NOMO-1 (cell line): ENCODE measurements at regions not wholly inside any gene's neighbourhood (a gene's known extent, or its start where the extent isn't known, plus 50 kb on each side); places are given as distances from the start of the nearest gene placed in this dataset.
"Not testable (repeated sequence)": the region's sequence is repeated elsewhere in the genome, so short reads cannot be mapped to it uniquely, and the experiment has no call there.

Experiments used
- DNase-seq, 2 experiments: peaks; one replicate each; lab custom pipeline; 2025; ENCODE audit not compliant: unreplicated experiment in 2 of 2; lab: John Stamatoyannopoulos, UW

DNA sequence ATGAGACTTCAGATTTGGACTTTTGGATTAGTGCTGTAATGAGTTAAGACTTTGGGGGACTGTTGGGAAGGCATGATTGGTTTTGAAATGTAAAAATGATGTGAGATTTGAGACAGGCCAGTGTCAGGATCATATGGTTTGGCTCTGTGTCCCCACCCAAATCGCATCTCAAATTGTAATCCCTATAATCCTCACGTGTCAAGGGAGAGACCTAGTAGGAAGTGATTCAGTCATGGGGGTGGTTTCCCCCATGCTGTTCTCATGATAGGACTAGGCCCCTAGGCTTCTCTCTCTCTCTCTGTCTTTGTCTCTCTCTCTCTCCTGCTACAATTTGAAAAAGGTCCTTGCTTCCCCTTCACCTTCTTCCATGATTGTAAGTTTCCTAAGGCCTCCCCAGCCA lies 473.3 kb upstream of the CD180 start:
- no peak for DNase-seq

DNA sequence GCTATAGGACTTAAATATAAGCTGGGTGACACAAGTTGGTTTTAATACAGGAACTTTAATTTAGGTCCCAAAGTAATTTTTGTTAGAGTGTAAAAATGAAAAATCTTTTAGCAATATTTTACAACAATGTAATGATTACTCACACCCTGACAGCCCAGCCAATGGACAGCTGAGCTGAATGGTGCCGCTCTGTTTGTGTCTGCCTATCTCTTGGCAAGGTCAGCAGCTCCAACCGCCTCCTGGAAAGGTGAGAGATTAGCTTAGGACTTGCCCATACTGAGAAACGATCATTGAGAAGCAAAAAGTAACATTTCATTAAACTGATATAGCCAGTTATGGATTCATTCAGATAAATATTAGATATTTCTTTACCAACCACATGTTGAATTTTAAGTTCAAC lies 463.6 kb upstream of the CD180 start:
- DNase-seq = no peak

DNA sequence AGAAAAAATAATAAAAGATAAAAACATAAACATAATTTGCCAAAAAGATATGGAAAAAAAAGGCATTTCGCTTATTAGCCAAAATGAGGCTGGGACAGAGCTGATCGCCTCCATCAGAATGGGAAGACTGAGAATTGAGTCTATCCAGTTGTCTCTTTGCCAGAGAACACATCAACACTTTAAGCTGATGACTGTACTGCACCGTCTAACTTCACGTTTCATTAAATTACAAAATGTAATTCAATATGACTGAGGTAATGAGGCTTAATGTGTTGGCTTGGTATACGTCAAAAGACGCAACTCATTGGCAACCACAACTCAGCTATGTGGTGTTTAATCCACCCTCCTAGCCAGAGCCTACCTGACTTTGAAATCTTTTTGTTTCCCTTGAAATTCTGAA lies 462.7 kb upstream of the CD180 start:
- DNase-seq = no peak

DNA sequence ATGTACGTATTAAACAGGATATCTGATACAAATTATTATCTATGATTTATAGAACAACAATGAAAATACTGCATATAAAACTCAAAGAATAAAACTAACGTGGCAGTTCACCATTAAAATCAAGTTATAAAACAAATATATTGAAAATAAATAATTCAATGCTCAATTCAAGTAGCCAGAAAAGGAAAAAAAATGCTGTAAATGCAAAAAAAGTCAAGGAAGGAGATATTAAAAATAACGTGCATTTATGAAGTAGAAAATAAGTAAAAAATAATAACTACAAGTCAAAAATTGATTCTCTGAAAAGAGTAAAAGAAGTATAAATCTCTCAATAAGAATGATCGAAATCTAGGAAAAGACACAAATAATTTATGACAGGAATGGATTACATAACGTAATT lies 460.5 kb upstream of the CD180 start:
- no peak for DNase-seq

DNA sequence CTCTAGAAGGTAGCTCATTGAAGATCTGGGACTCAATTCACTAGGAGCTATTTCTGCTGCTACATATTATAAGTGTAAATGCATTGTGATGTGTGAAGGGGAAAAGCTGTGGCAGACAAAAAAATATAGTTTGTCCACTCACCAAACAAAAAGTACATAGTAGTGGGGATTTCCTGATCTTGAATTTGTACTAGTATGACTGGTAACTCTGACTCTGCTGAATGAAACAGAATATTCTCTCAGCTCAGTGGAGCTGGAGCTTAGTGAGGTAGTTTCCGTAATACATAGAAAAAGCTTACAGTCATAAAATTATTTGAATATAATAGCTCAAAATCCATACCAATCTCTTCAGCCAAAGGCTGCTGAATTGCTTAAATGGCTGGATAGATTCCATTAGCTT lies 455.6 kb upstream of the CD180 start:
- DNase-seq = no peak

DNA sequence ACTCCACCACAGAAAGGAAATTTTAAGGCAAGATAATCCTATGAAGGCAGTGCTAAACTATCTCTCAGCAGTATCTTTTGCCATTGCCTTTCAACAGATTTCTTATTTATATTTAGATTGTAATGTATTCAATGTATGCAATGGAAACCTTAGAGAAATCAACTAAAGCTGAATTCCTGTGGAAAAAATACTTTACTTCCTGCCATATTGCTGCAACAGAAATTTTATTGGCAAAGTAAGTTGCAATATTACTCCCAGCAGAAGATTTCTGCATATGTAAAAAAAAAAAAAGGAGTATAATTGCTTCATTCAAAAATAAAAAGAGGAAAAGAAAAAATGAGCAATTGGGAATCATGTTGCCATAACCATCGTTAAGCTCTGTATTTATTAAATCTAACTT lies 454.6 kb upstream of the CD180 start:
- no peak for DNase-seq

DNA sequence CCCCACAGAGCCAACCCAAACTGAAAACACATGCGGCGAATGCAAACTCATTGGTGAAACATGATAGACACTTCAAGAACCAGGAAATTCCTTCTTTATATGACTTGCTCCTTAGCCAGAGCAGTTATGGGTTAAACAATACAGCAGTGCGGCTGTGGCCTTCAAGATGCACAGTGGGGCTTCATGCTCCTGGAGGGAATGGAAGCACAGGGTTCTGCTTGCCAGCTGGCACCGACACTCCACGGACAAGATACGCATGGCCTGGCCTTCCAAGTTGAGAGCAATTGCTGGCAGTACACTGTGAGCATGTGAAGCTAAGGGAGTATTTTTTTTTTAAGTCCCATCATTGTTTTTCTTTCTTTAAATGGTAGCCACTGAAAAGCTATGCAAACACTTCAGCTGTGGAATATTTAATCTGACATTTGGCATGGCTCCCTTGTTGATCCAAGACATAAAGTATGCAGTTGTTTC lies 451.6 kb upstream of the CD180 start:
- no peak for DNase-seq

DNA sequence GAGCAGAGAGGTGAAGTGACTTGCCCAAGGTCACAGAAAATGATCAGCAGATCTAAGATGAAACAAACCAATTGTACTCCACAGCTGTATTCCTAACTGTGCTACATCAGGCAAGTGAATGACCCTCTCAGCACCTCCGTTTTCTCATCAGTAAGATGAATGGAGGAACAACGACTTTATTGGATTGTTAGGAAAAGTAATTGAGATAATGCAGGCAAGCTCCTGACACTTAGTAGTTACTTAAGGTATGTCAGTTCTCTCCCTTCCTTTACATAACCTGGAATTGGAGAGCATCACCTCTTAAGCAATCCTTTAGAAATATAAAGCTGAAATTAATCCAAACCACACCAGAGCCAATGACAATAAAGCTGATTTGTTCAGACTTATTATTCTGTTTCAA lies 451.2 kb upstream of the CD180 start:
- DNase-seq = no peak

DNA sequence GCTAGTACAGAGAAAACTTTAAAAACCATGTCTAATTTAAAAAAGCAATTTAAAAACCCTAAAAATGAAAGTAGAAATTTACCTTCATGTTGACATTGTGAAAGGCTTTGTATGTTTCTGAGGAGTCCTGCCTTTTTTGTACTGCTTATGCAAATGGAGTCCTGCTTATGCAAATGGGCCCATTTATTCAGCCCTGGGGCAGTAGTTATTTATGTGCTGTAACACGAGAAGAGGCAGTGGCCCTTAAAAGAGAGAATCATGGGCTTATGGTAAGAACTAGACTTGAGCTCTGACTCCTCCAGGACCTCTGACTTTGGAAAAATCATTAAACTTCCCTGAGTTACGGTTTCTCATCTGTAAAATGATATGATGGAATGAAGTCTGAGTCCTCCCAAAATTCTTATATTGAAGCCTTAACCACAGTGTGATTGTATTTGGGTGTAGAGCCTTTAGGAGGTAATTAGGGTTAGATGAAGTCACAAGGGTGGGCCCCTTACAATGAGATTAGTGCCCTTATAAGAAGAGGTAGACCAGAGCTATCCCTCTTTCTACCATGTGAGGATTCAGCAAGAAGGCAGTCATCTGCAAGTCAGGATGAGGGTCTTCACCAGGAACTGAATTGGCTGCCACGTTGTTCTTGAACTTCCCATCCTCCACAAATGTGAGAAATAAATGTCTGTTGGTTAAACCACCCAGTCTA lies 447.8 kb upstream of the CD180 start:
- no peak for DNase-seq

DNA sequence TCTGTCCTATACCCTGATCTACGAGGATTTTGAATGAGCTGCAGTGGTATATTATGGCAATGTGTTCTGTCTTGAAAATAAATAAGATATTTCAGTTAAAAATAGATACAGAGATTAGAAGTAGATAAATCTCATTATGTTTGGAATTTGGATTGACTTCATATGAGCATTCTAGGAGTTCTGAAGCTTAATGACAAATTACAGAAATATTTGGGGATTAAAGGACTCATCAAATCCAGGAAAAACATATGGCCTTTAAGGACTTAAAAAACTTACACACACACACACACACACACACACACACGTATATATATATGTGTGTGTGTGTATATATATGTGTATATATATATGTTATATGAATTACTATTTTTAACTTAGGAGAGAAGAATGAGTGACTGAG lies 446.9 kb upstream of the CD180 start:
- no peak for DNase-seq

DNA sequence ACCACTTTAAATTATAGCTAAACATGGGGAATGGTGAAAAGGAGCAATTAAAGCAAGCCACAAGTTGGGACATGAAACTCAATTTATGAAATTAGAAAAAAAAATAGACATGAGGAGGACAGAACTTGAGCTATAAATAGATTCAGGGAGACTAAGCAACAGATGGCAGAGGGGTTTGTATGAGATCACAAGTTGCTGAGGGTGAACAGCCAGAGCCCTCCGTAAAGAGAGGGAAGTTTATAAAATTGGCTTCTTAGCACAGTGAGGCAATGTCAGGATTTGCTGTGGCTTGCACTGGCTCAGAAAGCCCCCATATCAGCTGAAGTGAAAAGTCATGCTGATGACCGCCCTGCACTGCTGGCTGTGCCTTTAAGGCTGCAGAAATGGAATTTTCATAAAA lies 443.4 kb upstream of the CD180 start:
- DNase-seq = peak; percentile 73 to 90

DNA sequence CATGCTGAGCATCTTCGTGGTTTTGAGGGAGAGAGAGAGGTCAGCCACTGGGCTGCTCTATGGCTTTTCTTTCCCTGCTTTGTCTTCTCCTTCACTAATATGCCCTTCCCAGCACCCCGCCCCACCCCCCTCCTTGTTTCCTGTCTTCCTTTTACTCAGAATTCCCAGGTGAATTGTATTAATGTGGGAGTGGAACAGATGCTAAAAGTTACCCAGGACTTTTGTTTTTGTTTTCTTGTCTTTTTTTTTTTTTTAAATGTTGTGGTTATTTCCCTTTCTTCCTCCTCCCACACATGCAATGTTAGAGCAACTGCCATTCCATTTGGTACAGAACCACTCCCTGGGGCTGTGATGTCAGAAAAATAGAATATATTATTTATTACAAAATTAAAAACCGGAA lies 442.7 kb upstream of the CD180 start:
- peak in 1 of 2 experiments; percentile 27 for DNase-seq

DNA sequence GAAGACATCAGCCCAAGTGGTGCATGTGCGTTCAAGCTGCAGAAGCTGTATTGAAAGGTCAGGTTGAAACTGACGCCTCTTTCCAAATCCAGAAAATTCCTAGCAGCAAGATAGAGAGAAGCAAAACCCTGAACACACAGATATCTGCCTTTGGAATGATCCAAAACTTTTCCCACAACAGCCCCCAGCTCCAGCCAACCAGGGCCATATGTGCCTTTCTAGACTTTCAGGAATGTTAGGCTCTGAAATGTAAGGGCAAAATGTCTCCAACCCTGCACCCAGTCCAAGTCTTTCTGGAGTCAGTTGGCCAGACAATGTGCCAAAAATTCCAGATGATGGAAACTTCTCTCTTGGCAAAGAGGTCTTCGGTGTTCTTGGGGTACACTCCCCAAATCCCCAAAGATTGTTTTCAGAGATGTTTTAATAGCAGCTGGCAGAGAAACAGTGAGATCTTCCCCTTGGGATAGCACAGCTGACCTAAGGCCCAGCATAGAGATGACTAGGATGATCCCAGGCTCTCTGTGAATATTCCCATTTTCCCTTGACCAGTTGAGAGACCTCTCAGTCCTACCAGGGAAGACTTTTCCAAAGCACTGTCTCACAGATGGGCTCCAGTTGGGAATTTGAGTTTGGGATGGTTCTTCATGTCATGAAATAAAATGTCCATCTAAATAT lies 440.4 kb upstream of the CD180 start:
- no peak for DNase-seq

DNA sequence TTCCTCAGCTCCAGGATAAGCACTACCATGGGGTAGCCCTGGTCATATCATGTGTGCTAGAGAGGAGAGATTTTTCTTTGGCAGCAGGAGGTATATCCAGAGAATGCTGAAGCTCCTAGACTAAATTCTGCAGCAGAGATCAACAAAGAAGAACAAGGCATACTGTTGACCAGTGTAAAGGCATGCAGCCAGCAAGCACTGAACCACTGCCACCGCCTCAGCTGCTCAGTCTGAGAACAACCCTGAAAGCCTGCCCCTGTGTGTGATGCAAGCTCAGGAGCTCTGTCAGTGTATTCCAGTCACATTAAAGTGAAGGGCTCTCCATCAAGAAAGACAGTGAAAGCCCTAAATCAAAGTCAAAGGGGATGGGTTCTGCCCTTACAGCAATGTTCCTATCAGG lies 439.5 kb upstream of the CD180 start:
- DNase-seq = no peak

DNA sequence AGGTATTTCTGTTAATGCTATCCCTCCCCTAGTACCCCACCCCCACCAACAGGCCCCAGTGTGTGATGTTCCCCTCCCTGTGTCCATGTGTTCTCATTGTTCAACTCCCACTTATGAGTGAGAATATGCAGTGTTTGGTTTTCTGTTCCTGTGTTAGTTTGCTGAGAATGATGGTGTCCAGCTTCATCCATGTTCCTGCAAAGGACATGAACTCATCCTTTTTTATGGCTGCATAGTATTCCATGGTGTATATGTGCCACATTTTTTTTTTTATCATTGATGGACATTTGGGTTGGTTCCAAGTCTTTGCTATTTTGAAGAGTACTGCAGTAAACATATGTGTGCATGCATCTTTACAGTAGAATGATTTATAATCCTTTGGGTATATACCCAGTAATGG lies 430.5 kb upstream of the CD180 start:
- DNase-seq = not testable (repeated sequence)

DNA sequence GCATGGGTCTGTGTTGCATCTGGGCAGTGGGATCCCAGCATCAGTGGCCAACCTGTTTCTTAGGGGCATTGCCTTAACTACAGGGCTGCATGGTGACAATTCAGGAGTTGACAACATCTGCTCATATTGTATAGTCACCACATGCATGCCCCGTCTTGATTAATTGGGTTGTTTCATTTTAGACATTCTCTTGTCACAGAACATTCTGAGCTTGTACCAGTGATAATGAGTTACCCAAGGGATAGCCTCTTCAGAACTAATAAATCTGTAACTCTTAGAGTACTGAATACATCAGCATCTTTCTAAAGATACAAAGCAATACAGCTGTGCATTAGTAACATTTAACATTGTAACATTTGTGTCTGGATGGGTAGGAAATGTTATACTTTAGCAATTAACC lies 426.5 kb upstream of the CD180 start:
- no peak for DNase-seq

DNA sequence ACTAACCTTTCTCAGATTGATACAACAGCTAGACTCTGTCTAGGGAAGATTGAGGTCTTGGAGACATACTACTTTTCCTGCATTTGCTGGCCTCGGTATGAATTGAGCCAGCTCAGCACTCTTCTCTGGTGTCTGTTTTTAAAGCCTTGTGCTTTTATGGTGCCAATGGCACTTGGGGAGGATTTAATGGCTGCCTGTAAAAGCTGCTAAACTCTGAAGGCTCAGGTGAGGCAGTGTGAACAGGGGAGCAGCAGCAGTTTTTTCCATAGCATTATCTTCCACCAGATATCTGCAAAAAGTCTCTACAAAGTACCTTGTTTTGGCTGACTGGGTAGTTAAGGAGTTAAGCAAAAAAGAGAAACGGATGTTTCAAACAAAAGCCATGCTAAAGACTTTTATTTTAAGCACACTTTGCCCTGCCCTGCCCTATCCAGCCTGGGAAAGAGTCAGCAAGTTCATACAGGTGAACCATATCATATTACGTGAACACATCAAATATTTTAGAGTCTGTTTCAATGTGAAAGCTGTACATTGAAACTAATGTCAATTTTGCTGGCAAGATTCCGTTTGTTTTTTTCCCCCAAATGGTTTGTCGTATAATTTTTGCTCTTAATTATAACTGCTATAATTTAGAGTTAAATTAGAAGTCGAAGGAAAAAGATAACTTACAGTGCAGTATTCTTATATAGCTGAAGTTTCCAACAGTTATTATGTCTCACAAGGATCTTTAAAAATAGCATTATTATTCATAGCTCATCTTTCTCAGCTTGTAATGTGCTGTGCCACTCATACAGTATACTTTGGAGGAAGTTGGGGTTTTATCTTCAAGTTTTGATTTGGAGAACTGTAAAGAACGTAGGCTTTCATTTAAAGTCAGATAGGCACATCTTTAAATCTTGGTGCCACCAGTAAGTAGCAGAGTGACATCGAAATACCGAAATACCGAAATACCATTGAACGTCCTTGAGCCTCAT lies 424.1 kb upstream of the CD180 start:
- DNase-seq = peak; percentile 5 to 49

DNA sequence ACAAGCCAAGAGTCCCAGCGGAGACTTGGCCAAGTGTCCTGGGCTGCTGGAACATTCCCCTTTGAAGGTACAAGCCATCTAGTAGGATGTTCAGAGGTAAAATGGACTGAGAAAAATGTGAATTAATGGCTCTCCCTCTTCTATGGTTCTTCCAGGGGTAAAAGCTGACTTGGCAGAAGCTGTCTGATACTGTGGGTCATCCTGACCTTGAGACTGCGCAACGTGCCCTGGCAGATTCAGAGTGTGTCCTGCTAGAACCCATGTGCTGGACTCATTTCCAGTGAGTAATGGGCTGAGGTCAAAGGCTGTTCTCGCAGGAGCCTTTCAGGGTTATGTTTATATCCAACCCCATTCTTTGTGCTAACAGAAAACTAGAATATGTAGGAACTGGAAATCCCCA lies 423.0 kb upstream of the CD180 start:
- DNase-seq = no peak

DNA sequence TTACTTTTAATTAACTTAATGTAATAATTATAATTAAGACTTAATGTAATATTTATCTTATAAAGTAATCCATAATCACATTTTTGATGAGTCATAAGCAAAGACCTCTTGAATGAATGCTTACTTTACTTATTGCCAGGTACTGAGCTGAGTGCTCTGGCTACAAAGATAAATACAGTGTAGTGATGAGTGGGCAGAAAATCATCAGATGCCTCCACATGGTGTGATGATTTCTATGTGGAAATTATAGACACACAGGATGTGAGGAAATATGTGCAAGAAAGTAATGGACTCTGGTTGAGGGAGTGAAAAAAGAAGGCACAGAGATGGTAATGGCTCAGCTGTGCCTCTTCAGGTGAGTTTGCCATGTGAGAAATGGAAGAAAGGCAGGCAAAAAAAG lies 422.6 kb upstream of the CD180 start:
- DNase-seq = peak in 1 of 2 experiments; percentile 8

DNA sequence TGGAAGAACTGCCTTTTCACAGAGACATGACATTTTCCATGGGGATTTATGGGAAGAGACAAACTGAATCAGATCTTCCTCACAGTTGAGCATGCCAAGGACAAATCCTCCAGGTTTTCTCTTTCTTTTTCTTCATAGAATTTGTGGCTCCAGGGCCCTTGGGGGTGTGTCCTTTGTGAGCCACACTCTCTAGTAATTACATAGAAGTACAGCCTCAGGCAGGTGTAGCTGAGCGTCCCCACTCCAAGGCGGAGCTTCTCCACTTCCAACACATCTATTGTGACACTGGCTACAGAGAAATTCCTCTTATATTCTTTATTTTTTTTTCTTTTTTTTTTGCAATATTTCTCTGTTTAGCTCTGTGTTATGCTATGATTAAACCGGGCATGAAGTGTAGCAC lies 420.5 kb upstream of the CD180 start:
- DNase-seq = no peak

DNA sequence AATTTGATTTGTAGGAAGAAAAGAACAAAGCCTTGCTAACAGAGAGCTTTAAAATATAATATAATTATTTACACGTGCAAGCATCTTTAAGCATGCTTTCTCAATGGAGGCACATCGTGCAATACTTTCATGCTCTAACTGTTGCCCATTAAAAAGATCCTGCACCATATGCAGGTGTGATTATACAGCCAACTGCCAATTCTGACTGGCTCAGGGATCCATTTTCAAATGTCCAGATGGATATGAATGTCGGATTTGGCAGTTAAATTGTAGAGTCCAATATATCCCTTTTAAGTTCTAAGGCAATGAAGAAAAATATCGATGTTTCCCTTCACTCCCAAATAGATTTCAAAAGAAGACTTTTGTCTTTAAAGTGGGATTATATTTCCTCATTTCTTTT lies 416.4 kb upstream of the CD180 start:
- DNase-seq = no peak
